OCI-LY1 (cell line): ENCODE measurements at regions not wholly inside any gene's neighbourhood (a gene's known extent, or its start where the extent isn't known, plus 50 kb on each side); places are given as distances from the start of the nearest gene placed in this dataset.

Experiments used
- CTCF ChIP-seq: fragments of 200-600 bp; sonication (generic), shearing (Covaris generic); IDR thresholded peaks from 2 replicates; pipeline ENCODE4 v1.5.1; 2017; ENCODE audit warnings: mild to moderate bottlenecking, antibody characterized with exemption, low read length, moderate library complexity, mixed read lengths
- EZH2 ChIP-seq: fragments of 200-600 bp; sonication (generic), shearing (Covaris generic); IDR thresholded peaks from 2 replicates; pipeline ENCODE4 v1.8.0; 2017; ENCODE audit warnings: borderline replicate concordance, mixed run types, mild to moderate bottlenecking, antibody characterized with exemption, low read length, moderate library complexity, mixed read lengths

GRCh38 chr18:1522249-1522615 is 617.6 kb downstream of the ADCYAP1 start:
- no peak for TF ChIP-seq CTCF
- no peak for TF ChIP-seq EZH2
